HG03457 (cell line): ENCODE measurements at regions not wholly inside any gene's neighbourhood (a gene's known extent, or its start where the extent isn't known, plus 50 kb on each side); places are given as distances from the start of the nearest gene placed in this dataset.
"Not testable (repeated sequence)": the region's sequence is repeated elsewhere in the genome, so short reads cannot be mapped to it uniquely, and the experiment has no call there.

Experiments used
- ATAC-seq: cut with Tn5 transposase; IDR thresholded peaks from one replicate; pipeline ENCODE4 v1.9.1; 2021; ENCODE audit warnings: moderate number of reproducible peaks; ENCODE audit not compliant: unreplicated experiment

GRCh38 chr5:164071671-164072070 lies 566.3 kb downstream of the MAT2B start:
- no peak for ATAC-seq

- ATAC-seq, result no peak
Observed at GRCh38 chr5:164073081-164073480, 567.7 kb downstream of the MAT2B start.

- ATAC-seq, result no peak
Observed at GRCh38 chr5:164076556-164076955, 571.1 kb downstream of the MAT2B start.

- ATAC-seq, result no peak
Observed at GRCh38 chr5:164090358-164090757, 584.9 kb downstream of the MAT2B start.

- no peak for ATAC-seq
Observed at GRCh38 chr5:164091836-164092235, 586.4 kb downstream of the MAT2B start.

GRCh38 chr5:164094291-164094690 lies 588.9 kb downstream of the MAT2B start:
- no peak for ATAC-seq

- ATAC-seq, result no peak
Observed at GRCh38 chr5:164097749-164098148, 592.3 kb downstream of the MAT2B start.

- no peak for ATAC-seq
Observed at GRCh38 chr5:164098531-164098930, 593.1 kb downstream of the MAT2B start.

- no peak for ATAC-seq
Observed at GRCh38 chr5:164098979-164099378, 593.6 kb downstream of the MAT2B start.

- no peak for ATAC-seq
Observed at GRCh38 chr5:164115420-164115819, 610.0 kb downstream of the MAT2B start.

GRCh38 chr5:164119806-164120447 lies 614.5 kb downstream of the MAT2B start:
- peak; percentile 67 for ATAC-seq

- ATAC-seq, result no peak
Observed at GRCh38 chr5:164127527-164127926, 622.1 kb downstream of the MAT2B start.

- ATAC-seq, result no peak
Observed at GRCh38 chr5:164132358-164132757, 626.9 kb downstream of the MAT2B start.

GRCh38 chr5:164137095-164137494 lies 631.7 kb downstream of the MAT2B start:
- ATAC-seq, result no peak

- ATAC-seq, result peak; percentile 53
Observed at GRCh38 chr5:164139423-164139822, 634.0 kb downstream of the MAT2B start.

GRCh38 chr5:164145458-164145857 lies 640.0 kb downstream of the MAT2B start:
- ATAC-seq, result no peak

GRCh38 chr5:164146223-164146622 lies 640.8 kb downstream of the MAT2B start:
- no peak for ATAC-seq

GRCh38 chr5:164148292-164148691 lies 642.9 kb downstream of the MAT2B start:
- ATAC-seq, result no peak

- ATAC-seq, result not testable (repeated sequence)
Observed at GRCh38 chr5:164152539-164152938, 647.1 kb downstream of the MAT2B start.

- ATAC-seq, result no peak
Observed at GRCh38 chr5:164153469-164154172, 648.2 kb downstream of the MAT2B start.

- no peak for ATAC-seq
Observed at GRCh38 chr5:164170814-164171213, 665.4 kb downstream of the MAT2B start.

- ATAC-seq, result no peak
Observed at GRCh38 chr5:164175083-164175482, 669.7 kb downstream of the MAT2B start.

GRCh38 chr5:164179406-164179805 lies 674.0 kb downstream of the MAT2B start:
- no peak for ATAC-seq
